GM19395 (cell line): ENCODE measurements at regions not wholly inside any gene's neighbourhood (a gene's known extent, or its start where the extent isn't known, plus 50 kb on each side); places are given as distances from the start of the nearest gene placed in this dataset.
A peak's percentile ranks its signal among the peaks of the same experiment; 100 is the strongest.
"Not testable (repeated sequence)": the region's sequence is repeated elsewhere in the genome, so short reads cannot be mapped to it uniquely, and the experiment has no call there.

ENCODE experiments used
- ATAC-seq: cut with Tn5 transposase; IDR thresholded peaks from one replicate; pipeline ENCODE4 v1.9.1; 2021; ENCODE audit warnings: mild to moderate bottlenecking, moderate library complexity; ENCODE audit not compliant: unreplicated experiment

- ATAC-seq = no peak
Measured at GRCh38 chr3:19825193-19825592, 108.8 kb downstream of the EFHB start.

- no peak for ATAC-seq
Measured at GRCh38 chr3:19822805-19823204, 111.2 kb downstream of the EFHB start.

- no peak for ATAC-seq
Measured at GRCh38 chr3:19816631-19817030, 117.4 kb downstream of the EFHB start.

GRCh38 chr3:19815805-19816204, 118.2 kb downstream of the EFHB start:
- ATAC-seq = no peak

- not testable (repeated sequence) for ATAC-seq
Measured at GRCh38 chr3:19813743-19814142, 120.3 kb downstream of the EFHB start.

- ATAC-seq = no peak
Measured at GRCh38 chr3:19811689-19812088, 122.3 kb downstream of the EFHB start.

GRCh38 chr3:19808834-19809233, 125.2 kb downstream of the EFHB start:
- ATAC-seq = no peak

- no peak for ATAC-seq
Measured at GRCh38 chr3:19799887-19800286, 134.1 kb downstream of the EFHB start.

- no peak for ATAC-seq
Measured at GRCh38 chr3:19799115-19799514, 134.9 kb downstream of the EFHB start.

GRCh38 chr3:19798324-19798723, 135.7 kb downstream of the EFHB start:
- no peak for ATAC-seq

- no peak for ATAC-seq
Measured at GRCh38 chr3:19792388-19792787, 141.6 kb downstream of the EFHB start.

- ATAC-seq = no peak
Measured at GRCh38 chr3:19775765-19776164, 158.3 kb downstream of the EFHB start.

- ATAC-seq = peak; percentile 67
Measured at GRCh38 chr3:19769694-19770093, 164.3 kb downstream of the EFHB start.

- no peak for ATAC-seq
Measured at GRCh38 chr3:19765954-19766353, 168.1 kb downstream of the EFHB start.

GRCh38 chr3:19757773-19758172, 176.2 kb downstream of the EFHB start:
- no peak for ATAC-seq

GRCh38 chr3:19749448-19750017, 184.5 kb downstream of the EFHB start:
- ATAC-seq = no peak

GRCh38 chr3:19748782-19749447, 185.1 kb downstream of the EFHB start:
- ATAC-seq = no peak

- ATAC-seq = no peak
Measured at GRCh38 chr3:19744047-19744446, 190.0 kb downstream of the EFHB start.

GRCh38 chr3:19742935-19743334, 191.1 kb downstream of the EFHB start:
- ATAC-seq = no peak

GRCh38 chr3:19739504-19739903, 194.5 kb downstream of the EFHB start:
- ATAC-seq = no peak

GRCh38 chr3:19738846-19739245, 195.2 kb downstream of the EFHB start:
- no peak for ATAC-seq

- ATAC-seq = no peak
Measured at GRCh38 chr3:19735111-19735510, 198.9 kb downstream of the EFHB start.

- ATAC-seq = no peak
Measured at GRCh38 chr3:19734453-19734852, 199.6 kb downstream of the EFHB start.
